Effector memory CD8-positive, alpha-beta T cell (primary cell): ENCODE measurements at regions not wholly inside any gene's neighbourhood (a gene's known extent, or its start where the extent isn't known, plus 50 kb on each side); places are given as distances from the start of the nearest gene placed in this dataset.
A peak's percentile ranks its signal among the peaks of the same experiment; 100 is the strongest.

ENCODE experiments used
- ATAC-seq: fragments of 150-1000 bp; cut with Tn5 transposase; replicated peaks from 2 replicates; pipeline ENCODE4 v1.10.0; 2021; ENCODE audit warnings: mild to moderate bottlenecking, moderate library complexity
- DNase-seq, 3 experiments: peaks; one replicate each; pipeline ENCODE4 v3.0.0; 2021
- H3K27ac Mint-ChIP-seq, 2 donors: one replicate each; pipeline ENCODE4 v1.8.0; 2022; ENCODE audit warnings: mild to moderate bottlenecking in 2 of 2, mixed read lengths in 2 of 2, moderate library complexity in 2 of 2
- H3K27me3 Mint-ChIP-seq, 2 donors: one replicate each; pipeline ENCODE4 v1.8.0; 2022; ENCODE audit warnings: mixed read lengths in 2 of 2
- H3K36me3 Mint-ChIP-seq: one replicate; pipeline ENCODE4 v1.8.0; 2022; ENCODE audit warnings: mild to moderate bottlenecking, moderate library complexity, mixed read lengths; ENCODE audit not compliant: insufficient read depth
- H3K4me1 Mint-ChIP-seq, 2 donors: one replicate each; pipeline ENCODE4 v1.8.0; 2022; ENCODE audit warnings: low read depth in 2 of 2, mixed read lengths in 2 of 2
- H3K4me3 Mint-ChIP-seq, 2 donors: one replicate each; pipeline ENCODE4 v1.8.0; 2022; ENCODE audit warnings: mild to moderate bottlenecking in 2 of 2, mixed read lengths in 2 of 2, moderate library complexity in 2 of 2
- H3K9me3 Mint-ChIP-seq, 2 donors: one replicate each; pipeline ENCODE4 v1.8.0; 2022; ENCODE audit warnings: mixed read lengths in 2 of 2

DNA sequence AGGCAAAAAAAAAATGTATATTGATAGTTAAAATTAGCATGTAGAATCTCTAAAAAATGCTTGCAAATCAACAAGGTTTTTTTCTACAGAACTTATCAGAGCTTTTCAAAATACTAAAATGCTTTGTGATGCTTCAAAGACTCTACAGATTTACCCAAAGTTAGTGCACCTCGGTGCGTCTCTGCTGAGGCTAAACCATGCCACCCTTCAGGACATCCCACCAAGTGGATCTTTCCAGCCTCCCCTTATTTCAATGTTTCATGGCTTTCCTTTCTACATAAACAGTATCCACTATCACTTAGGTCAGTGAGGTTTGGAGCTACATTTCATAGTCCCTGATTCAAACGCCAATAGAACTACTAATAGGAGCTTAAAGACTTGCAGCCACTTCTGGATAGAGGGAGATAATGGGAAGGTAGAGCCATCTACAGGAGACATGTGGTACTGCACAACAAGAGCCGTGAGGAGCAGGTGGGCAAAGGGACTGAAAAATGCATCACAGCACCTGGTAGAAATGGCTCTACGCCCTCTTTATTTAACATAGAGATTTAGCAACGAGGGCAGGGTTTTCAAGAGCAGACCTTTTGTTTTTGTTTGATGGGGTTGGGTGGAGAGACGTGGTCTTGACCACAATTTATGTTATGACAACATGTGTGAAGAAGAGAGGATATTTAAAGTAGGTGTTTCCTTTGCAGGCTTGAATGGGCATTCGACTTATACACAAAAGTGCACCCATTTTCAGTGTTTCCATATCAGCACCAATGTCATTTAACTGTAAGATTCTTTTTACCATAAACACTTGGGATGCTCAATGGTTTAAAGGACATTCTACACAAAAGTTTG lies 56.1 kb upstream of the SLC35G4 start:
- no peak overlapping the region for H3K4me3 Mint-ChIP-seq
- no peaks in the 10 kb centered on the region for H3K9me3 Mint-ChIP-seq
- H3K27ac Mint-ChIP-seq, result no peak overlapping the region
- H3K4me1 Mint-ChIP-seq, result peaks cover 3 to 4% of the 10 kb centered on the region in 2 donors
- no peaks in the 10 kb centered on the region for H3K36me3 Mint-ChIP-seq
- DNase-seq (peak; percentile 18 to 33 (median 20)), ATAC-seq (peak; percentile 80)
- H3K27me3 Mint-ChIP-seq, result peaks cover 0 to 5% of the 10 kb centered on the region in 2 donors

DNA sequence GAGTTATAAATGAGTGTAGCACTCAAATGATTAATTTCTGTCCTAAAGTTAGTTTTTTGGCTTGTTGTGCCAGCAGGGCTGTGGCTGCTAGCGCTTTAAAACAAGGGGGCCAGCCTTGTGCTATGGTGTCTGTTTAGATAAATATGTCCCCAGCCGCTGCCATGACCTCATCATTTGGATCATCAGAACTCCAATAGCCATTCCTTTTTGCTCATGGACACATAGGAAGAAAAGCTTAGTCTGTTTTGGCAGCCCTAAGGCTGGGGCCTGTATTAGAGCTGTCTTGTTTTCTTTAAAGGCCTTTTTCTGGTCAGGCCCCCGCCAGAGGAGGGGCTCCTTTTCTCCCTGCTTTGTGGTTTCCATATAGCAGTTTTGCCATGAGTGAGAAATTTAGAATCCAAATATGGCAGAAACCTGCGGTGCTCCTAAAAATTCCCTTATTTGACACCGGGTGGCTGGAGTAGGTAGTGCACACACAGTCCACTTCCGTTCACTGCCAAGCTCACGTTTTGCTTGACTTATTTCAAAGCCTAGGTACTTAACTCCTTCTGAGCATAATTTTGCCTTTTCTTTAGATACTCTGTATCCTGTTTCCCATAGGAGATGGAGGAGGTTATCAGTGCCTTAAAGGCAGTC lies 60.4 kb upstream of the SLC35G4 start:
- DNase-seq, result no peak
- H3K9me3 Mint-ChIP-seq, result peaks cover 4 to 6% of the 10 kb centered on the region in 2 donors
- H3K36me3 Mint-ChIP-seq, result no peaks in the 10 kb centered on the region
- H3K27me3 Mint-ChIP-seq, result no peaks in the 10 kb centered on the region
- H3K4me1 Mint-ChIP-seq, result peaks cover 3 to 4% of the 10 kb centered on the region in 2 donors
- no peak overlapping the region for H3K27ac Mint-ChIP-seq
- no peak for ATAC-seq
- no peak overlapping the region for H3K4me3 Mint-ChIP-seq

DNA sequence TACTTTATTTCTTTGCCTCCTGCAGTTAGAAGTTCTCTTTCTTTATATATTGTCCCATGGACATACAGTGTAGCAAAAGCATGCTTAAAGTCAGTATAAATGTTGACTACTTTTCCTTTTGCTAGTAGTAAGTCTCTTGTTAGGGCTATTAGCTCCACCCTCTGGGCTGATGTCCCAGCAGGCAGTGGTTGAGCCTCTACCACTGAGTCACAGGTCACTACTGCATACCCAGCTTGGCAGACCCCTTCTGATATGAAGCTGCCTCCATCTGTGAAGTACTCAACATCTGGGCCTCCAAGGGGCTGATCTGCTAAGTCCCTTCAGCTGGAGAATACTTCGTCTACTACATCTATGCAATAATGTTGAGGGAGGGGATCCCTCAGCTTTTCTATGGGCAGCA lies 61.0 kb upstream of the SLC35G4 start:
- no peak overlapping the region for H3K4me3 Mint-ChIP-seq
- ATAC-seq (no peak), DNase-seq (no peak)

GRCh38 chr18:11544060-11544633 lies 65.2 kb upstream of the SLC35G4 start:
- no peak for ATAC-seq
- no peak overlapping the region for H3K27ac Mint-ChIP-seq
- H3K27me3 Mint-ChIP-seq, result peaks cover 0 to 7% of the 10 kb centered on the region in 2 donors
- no peaks in the 10 kb centered on the region for H3K36me3 Mint-ChIP-seq
- no peaks in the 10 kb centered on the region for H3K4me1 Mint-ChIP-seq
- no peak overlapping the region for H3K4me3 Mint-ChIP-seq
- H3K9me3 Mint-ChIP-seq, result peaks cover 5 to 6% of the 10 kb centered on the region in 2 donors
- DNase-seq, result no peak

More for the DNA sequence above, 61.0 kb upstream of the SLC35G4 start:
- peaks cover 1 to 2% of the 10 kb centered on the region in 2 donors for H3K4me1 Mint-ChIP-seq
- H3K27ac Mint-ChIP-seq, result no peak overlapping the region
- no peaks in the 10 kb centered on the region for H3K27me3 Mint-ChIP-seq
- peaks cover 5 to 6% of the 10 kb centered on the region in 2 donors for H3K9me3 Mint-ChIP-seq
- H3K36me3 Mint-ChIP-seq, result no peaks in the 10 kb centered on the region

DNA sequence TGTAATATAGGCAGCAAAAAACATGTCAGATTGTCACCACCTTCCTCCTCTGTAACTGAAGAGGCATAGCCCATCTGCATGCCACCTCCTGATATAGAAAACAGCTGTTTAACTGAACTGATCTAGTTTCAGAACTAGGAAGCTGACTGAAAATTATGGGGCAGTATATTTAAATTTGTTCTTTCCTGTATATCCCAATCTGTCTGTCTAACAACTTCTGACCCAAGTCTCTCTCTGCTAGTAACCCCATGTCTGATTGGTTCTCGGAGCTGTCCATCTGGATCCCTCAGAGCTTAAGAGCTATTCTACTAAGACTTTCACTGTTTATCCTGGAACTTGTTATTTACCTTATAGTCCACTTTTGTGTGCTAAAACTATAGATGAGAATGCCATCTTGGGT lies 68.2 kb upstream of the SLC35G4 start:
- H3K27ac Mint-ChIP-seq, result no peak overlapping the region
- peaks cover 0 to 7% of the 10 kb centered on the region in 2 donors for H3K27me3 Mint-ChIP-seq
- H3K9me3 Mint-ChIP-seq, result peaks cover 5 to 6% of the 10 kb centered on the region in 2 donors
- no peak overlapping the region for H3K4me3 Mint-ChIP-seq
- H3K4me1 Mint-ChIP-seq, result no peaks in the 10 kb centered on the region
- H3K36me3 Mint-ChIP-seq, result no peaks in the 10 kb centered on the region
- no peak for DNase-seq
- no peak for ATAC-seq

DNA sequence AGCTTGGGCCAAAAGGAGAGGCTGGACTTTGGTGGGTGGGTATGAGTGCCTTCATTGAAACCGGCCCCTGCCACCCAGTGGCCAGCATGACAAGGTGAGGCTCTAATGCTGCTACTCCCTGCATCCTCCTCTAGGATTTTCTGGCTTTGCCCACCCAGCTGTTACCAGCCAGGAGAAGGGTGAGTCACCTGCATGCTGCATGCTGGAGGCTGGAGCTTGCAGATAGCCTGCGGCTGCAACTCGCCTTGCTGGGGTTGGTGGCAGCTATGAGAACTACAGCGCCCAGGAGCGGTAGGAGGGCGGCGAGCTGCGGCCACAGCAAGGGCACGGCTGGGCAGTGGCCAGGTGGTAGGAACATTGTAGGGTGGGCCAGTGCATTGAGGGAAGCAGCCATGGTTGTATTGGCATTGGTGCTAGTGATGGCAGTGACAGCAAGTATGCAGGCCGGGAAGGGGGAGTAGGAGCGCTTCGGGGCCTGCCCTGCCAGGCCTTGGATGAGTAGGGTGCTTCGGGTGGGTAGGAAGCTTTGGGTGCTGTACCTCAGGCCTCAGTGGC lies 75.4 kb upstream of the SLC35G4 start:
- Mint-ChIP-seq H3K4me3 (no peak overlapping the region), H3K36me3 (no peaks in the 10 kb centered on the region), H3K9me3 (no peaks in the 10 kb centered on the region), H3K4me1 (no peaks in the 10 kb centered on the region), H3K27ac (no peak overlapping the region), H3K27me3 (no peaks in the 10 kb centered on the region)
- no peak for ATAC-seq
- DNase-seq, result no peak

DNA sequence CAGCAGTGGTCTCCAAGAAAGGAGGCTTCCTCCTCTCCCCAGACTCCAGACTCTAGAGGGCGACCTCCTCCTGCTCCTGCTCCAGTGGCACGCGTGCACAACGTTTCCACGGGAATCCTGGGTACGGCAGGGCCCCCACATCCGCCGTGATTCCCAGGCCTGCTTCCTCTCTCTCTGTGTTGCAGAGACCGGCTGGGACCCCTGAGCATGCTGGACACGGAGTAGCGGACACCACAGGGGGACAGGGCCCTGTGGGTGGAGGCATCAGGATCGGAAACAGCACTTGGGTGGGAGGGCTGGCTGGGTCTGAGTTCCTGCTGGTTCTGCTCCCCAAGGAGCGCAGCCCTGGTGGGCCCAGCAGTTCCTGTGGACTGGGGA lies 75.9 kb upstream of the SLC35G4 start:
- Mint-ChIP-seq H3K27ac (no peak overlapping the region), H3K9me3 (no peaks in the 10 kb centered on the region)
- ATAC-seq, result no peak

DNA sequence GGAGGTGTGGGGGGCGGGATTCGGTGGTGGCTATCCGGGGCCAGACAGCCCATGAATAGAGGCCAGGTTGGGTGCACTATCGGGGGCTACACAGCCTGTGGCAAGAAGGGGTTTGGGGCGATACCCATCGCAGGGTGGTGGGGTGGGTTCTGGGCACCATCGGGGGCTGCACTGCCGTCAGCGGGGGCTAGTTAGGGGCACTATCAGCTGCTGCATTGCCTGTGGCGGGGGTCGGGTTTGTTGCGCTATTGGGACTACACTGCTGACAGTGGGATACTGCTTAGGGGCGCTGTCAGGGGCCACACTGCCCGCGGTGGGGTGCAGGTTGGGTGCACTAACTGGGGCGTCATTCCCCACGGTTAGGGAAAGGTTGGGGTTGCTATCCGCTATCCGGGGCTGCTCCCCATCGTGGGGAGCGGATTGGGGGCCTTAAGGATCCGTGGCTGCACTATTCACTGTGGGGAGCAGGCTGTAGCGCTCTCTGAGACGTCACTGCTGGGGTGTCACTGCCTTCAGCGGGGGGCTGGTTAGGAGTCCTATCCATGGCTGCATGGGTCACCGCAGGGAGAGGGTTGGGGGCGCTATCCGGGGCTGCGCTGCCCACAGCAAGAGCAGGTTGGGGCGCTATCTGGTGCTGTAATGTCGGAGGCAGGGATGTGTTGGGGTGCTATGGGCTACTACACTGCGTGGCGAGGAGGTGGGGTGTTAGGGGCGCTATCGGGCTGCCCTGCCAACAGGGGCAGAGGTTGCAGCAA lies 76.5 kb upstream of the SLC35G4 start:
- no peak for ATAC-seq
- Mint-ChIP-seq H3K4me3 (no peak overlapping the region), H3K9me3 (no peaks in the 10 kb centered on the region), H3K36me3 (no peaks in the 10 kb centered on the region), H3K27me3 (no peaks in the 10 kb centered on the region), H3K27ac (no peak overlapping the region), H3K4me1 (no peaks in the 10 kb centered on the region)
- DNase-seq, result no peak

More for the DNA sequence above, 75.9 kb upstream of the SLC35G4 start:
- H3K4me3 Mint-ChIP-seq, result no peak overlapping the region
- H3K27me3 Mint-ChIP-seq, result no peaks in the 10 kb centered on the region
- H3K4me1 Mint-ChIP-seq, result no peaks in the 10 kb centered on the region
- no peaks in the 10 kb centered on the region for H3K36me3 Mint-ChIP-seq
- DNase-seq, result no peak

GRCh38 chr18:11529081-11529480 lies 80.3 kb upstream of the SLC35G4 start:
- no peak overlapping the region for H3K4me3 Mint-ChIP-seq
- ATAC-seq (no peak), DNase-seq (no peak)
- no peaks in the 10 kb centered on the region for H3K36me3 Mint-ChIP-seq
- H3K4me1 Mint-ChIP-seq, result no peaks in the 10 kb centered on the region
- peaks cover 0 to under 1% of the 10 kb centered on the region in 2 donors for H3K27me3 Mint-ChIP-seq
- no peak overlapping the region for H3K27ac Mint-ChIP-seq
- no peaks in the 10 kb centered on the region for H3K9me3 Mint-ChIP-seq

GRCh38 chr18:11526675-11527074 lies 82.7 kb upstream of the SLC35G4 start:
- ATAC-seq, result no peak
- peaks cover 10 to 11% of the 10 kb centered on the region in 2 donors for H3K27me3 Mint-ChIP-seq
- H3K9me3 Mint-ChIP-seq, result peaks cover 0 to 4% of the 10 kb centered on the region in 2 donors

DNA sequence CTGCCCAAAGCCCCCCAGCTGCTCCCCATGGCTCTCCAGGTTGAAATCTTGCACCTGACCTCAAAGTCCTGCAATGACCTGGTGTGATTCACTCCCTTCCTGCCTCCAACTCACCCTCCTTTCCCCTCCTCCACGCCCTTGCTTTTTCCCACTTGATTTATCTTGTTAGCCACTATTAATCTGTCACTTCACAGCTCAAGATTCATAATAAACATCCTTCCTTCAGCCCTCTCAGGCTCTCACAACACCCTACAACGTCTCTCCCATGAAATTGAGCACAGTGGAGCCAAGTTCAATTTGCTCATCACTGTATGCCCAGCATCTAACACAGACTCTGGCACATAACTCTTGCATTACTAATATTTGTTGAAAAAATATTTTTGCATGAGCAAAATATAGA lies 85.6 kb upstream of the SLC35G4 start:
- Mint-ChIP-seq H3K4me3 (no peak overlapping the region), H3K36me3 (no peaks in the 10 kb centered on the region), H3K9me3 (peaks cover 0 to 4% of the 10 kb centered on the region in 2 donors), H3K27me3 (peaks cover 10 to 11% of the 10 kb centered on the region in 2 donors), H3K27ac (peak overlapping the region in 1 of 2 donors; percentile 13), H3K4me1 (no peaks in the 10 kb centered on the region)
- no peak for ATAC-seq
- no peak for DNase-seq

More at GRCh38 chr18:11526675-11527074, 82.7 kb upstream of the SLC35G4 start:
- no peak overlapping the region for H3K4me3 Mint-ChIP-seq
- H3K27ac Mint-ChIP-seq, result no peak overlapping the region
- H3K36me3 Mint-ChIP-seq, result no peaks in the 10 kb centered on the region
- DNase-seq, result no peak
- H3K4me1 Mint-ChIP-seq, result no peaks in the 10 kb centered on the region

DNA sequence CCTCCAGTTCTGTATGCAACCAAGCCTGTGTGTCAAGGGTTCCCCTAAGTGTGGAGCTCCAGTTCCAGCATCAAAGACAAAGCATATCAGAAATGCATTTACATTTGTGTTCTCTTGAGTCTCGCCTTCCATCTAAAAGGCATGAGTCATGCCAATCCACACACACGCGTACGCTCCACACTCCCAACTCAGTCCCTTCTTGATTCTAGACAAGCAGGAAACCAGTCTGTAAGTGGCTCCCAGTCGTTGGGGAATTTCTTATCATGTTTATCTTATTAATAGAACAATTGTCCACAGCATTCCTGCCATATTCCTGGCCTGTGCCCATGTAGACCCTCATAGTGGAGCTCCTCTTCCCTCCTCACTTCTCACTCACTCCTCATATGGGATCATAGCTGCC lies 86.4 kb upstream of the SLC35G4 start:
- Mint-ChIP-seq H3K9me3 (peaks cover 0 to 4% of the 10 kb centered on the region in 2 donors), H3K27ac (no peak overlapping the region), H3K4me3 (no peak overlapping the region), H3K36me3 (no peaks in the 10 kb centered on the region), H3K4me1 (no peaks in the 10 kb centered on the region), H3K27me3 (peaks cover 10 to 11% of the 10 kb centered on the region in 2 donors)
- ATAC-seq (no peak), DNase-seq (no peak)

DNA sequence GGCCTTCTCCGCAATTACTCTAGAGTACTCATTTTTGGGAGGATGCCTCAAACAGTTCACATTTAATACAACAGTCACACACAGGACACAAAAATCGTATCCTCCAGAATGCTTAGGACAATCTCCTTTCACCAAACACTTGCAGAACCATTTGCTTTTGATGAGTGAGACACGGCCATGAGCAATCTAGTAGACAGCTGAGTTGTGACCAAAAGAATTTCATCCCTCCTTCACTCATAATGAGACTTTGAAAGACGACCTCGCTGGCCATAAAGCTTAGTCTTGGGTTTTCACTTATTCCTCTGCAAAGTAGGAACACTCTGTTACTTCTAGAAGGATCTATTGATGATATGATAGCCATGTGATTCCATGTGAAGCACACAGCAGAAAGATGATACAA lies 87.5 kb upstream of the SLC35G4 start:
- Mint-ChIP-seq H3K4me1 (no peaks in the 10 kb centered on the region), H3K4me3 (no peak overlapping the region)

More for the DNA sequence above, 87.5 kb upstream of the SLC35G4 start:
- ATAC-seq (no peak), DNase-seq (no peak)
- peaks cover 10 to 11% of the 10 kb centered on the region in 2 donors for H3K27me3 Mint-ChIP-seq
- H3K9me3 Mint-ChIP-seq, result peaks cover 0 to 4% of the 10 kb centered on the region in 2 donors
- no peaks in the 10 kb centered on the region for H3K36me3 Mint-ChIP-seq
- no peak overlapping the region for H3K27ac Mint-ChIP-seq
